ENCODE measurements at regions not wholly inside any gene's neighbourhood (a gene's known extent, or its start where the extent isn't known, plus 50 kb on each side); places are given as distances from the start of the nearest gene placed in this dataset.

DNA sequence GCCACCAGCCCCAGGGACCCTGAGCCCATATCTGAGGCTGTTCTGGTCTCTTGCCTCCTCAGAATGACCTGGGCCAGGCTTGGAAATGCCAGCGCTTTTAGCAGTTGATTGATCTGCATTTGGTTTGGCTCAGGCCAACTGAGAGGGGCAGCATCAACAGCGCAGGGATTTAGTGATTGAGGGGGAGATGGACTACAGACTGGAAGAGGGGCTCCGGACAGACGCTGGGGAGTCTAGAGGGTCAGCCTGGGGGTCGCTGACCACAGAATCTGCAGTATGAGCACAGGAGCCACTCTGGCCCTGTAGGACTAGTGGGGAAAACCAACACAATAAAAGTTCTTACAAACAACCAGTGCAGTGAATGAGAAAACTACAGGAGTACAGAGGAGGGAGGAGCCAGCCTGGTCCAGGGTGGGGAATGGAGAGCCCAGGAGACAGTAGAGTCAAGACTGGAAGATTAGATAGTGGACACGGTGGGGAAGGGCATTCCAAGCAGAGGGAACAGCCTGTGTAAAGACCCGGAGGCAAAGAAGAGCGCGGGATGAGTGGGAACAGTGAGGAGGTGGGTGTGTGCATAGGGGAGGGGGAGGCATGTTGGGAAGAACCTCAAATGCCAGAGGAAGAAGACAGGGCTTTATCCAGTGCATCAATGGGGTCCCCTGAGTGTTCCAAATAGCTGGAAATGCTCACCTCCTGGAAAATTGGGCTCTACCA, 128.9 kb downstream of the MRM1 start:
- no peak for DNase-seq

DNA sequence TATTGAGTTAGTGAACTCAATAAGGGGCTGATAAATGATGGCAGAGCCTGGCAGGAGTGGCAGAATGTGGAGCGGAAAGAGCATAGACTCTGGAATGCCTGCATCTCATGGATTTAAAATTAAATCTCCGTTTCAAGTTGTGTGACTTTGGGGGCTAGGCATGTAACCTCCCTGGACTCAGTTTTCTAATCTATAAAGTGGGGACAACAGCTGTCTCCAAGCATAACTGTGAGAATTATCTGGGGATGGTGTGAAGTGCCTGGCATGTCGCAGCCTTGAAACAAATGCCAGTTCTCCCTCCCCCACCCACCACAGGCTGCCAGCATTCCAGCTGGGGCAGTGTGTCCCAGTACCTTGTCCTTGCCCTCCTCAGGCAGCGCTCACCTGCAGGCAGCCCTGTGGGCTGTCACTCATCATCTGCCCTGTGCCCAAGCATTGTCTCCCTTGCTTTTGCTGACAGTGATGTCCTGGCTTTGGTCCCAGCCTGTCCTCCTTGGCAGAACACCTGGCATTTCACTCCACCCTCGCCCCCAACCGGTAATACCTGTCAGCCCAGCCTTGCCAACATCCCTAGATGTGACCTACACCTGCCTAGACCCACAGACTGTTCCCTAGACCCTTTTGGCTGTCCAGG, 129.6 kb downstream of the MRM1 start:
- no peak for DNase-seq

DNA sequence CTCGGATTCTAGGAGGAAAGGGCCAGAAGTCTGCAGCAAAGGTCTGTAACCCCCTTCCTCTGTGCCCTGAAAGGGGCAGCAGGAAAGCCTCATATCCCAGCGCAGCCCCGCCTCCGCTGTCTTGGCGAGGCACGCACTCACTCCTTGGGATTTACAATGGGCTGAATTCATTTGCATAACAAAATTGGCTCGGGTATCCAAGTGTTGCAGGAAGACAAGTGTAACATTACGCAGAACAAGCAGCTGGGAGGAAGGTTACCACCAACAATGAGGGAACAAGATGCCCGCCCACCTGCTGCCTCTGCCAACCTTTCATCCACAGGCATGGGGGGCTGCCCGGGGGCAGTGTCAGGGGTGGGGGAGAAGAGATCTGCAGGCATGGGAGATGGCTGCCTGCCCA, 130.4 kb downstream of the MRM1 start:
- no peak for DNase-seq

DNA sequence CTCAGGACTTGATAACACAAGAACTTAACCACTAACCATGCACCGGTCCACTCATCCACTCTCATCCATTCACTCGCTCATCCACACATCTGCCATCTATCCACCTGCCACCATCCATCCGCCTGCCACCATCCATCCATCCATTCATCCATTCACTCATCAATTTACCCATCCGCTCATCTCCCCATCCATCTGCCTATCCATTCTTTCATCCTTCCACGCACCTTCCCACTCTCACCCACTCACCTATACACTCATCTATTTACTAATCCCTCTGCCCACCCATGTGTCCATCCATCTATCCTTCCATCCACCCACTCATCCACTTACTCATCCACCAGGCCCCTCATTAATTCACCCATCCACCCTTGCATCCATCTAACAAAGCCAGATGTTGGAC, 131.0 kb downstream of the MRM1 start:
- DNase-seq: no peak

DNA sequence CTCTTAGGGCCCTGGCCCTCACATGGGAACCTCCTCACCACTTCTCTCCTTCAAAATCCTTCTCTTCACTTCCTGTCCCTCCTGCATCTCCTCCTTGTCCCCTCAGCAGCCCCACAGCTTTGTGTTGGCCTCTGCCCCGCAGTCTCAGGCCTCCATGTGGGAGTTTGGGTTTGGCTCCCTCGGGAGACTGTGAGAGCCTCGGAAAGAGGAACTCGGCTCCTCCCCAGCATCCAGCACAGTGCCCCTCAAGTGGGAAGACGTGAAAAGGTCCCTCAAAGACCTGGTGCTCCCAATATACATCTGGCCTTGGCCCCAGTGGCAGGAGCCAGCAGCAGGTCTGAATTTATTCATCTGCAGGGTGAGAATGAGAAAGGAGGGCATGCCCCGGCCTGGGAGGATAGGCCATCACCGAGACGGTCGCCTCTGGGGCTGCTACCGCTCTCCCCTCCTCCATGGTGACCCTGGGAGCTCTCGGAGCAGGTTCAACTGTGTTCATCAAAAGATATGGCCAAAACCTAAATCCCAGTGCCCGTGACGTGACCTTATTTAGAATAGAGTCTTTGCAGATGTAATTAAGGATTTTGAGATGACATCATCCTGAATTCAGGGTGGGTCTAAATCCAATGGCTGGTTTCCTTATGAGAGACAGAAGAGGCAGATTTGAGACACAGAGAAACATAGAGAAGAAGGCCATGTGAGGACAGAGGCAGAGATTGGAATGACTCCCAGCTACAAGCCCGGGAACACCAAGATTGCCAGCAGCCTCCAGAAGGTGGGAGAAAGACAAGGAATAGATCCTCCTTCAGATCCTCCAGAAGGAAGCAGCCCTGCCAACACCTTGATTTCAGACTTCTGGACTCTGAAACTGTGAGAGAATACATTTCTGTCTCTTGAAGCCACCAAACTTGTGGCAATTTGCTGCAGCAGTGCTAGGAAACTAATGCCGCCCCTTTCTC, 135.1 kb downstream of the MRM1 start:
- DNase-seq: no peak

DNA sequence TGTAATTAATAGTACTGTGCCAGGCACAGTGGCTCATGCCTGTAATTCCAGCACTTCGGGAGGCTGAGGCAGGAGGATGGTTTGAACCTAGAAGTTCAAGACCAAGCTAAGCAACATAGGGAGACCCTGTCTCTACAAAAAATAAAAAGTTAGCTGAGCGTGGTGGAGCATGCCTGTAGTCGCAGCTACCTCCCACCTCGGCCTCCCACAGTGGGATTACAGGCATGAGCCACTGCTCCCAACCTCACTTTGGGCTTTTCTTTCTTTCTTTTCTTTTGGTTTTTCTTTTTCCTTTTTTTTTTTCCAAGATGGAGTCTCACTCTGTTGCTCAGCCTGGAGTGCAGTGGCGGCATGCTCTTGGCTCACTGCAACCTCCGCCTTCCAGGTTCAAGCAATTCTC, 137.8 kb downstream of the MRM1 start:
- no peak for DNase-seq

DNA sequence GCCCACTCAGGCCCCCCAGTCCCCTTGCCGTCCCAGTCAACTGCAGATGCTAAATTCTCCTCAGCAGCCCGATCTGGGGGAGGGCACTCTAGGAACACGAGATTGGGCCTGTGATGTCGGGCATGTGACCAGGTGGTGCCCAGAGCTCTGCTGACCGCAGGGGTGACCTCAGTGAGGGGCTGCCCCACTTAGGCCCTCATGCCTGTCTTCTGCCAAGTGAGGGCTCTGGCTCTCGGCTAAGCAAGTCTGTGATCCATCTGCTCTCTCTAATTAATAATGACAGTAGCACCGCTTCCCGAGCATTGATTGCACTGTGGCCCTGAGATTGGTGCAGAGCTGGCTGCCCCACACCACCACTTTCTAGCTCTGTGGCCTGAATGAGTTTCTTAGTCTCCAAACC, 138.8 kb downstream of the MRM1 start:
- no peak for DNase-seq

DNA sequence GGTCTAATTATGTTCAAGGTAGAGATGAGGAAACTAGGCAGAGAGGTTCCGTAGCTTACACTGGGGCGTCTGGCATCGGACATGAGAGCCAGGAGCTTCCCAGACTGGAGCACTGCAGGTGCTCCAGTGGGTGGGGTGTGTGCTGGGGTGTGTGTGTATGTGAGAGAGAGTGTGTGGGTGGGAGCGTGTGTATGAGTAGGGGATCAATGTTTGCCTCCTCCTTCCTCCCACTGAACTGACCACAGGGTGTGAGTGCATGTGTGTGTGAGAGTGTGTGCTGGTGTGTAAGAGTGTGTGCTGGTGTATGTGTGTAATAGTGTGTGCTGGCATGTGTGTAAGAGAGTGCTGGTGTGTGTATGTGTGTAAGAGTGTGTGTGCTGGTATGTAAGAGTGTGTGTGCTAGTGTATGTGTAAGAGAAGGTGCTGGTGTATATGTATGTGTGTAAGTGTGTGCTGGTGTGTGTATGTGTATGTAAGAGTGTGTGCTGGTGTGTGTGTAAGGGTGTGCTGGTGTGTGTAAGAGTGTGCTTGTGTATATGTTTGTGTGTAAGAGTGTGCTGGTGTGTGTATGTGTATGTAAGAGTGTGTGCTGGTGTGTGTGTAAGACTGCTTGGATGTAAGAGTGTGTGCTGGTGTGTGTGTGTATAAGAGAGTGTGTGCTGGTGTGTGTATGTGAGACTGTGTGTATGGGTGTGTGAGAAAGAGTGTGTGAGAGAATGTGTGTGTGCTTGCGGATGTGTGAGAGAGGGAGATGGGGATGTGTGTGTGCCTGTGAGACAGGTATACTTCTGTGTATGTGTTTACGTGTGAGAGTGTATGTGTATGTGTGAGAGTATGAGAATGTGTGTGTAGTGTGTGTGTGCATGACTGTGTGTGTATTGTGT, 139.9 kb downstream of the MRM1 start:
- no peak for DNase-seq

DNA sequence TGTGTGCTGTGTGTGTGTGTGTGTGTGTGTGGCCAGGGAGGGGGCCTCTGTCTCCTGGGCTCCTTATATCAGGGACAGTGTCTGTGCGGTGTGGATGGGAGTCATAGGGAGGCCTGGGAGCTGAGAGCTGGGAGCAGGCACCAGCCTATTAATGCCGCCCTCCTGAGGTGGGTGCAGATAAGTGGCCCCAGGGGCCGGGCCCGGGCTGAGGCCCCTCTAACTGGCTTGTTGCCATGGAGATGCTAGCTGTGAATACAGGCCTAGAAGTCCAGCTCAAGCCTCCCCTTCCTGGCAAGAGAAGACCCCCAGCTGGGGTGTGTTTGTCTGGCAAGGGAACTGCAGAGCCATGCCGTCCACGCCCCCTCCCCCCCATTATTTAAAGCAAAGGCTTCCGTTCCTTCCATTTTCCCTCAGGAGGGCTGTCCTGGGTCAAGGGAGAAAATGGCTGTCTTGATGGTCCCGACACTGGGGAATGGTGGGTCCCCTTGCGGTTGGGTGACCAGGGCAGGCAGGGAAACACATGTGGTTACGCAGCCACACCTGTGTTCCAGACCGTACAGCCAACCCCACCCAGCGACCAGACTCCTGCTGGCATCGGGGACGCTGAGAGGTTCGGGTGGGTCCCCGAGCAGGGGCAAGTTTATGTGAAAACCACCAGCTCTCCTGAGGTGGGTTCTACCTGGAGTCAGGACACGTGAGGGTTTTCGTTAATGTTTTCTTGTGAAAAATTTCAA, 141.1 kb downstream of the MRM1 start:
- DNase-seq: no peak

DNA sequence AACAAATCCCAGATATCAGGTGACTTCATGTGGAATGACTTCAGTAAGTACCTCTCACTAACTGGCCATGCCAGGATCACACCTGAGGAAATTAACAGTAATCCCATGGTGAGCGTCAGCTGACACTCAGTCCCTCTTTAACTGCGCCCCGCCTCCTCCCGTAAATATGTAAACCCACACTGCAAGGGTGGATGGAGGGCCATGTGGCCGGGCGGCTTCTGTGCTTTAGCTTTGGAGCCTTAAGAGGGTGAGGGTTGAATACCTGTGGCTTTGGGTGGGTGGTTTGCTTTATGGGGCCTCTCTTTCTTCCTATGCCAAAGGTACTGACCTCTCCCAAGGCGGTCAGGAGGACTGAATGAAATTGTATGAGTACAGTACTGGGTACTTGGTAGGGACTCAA, 141.7 kb downstream of the MRM1 start:
- DNase-seq: no peak

DNA sequence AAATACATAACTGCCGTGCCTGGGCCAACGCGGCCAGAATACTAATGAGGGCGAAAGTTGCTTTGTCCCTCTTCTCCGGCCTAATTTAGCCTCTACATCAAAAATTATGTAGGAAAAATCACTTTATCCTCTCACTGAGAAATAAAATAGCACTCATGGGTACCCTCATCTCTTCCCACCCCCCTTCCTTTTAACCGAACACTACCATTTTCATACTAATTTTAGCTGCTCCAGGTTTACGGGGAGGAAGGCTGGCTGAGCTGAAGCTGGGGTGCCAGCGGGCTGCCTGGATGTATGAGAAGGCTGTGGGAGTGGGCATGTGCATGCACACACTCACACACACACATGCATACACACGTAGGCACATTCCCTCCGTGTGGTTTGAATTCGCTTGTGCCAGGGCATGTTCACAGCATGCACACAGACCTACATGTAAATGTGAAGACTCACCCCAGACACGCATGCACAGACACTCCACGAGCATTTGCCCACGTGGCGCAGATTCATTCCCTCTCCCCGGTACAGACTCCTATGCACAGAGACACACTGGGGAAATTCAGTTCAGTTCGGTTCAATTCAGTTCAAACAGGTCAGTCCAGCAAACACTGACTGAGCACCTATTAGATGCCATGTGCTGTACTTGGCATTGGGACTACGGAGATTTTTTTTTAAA, 145.1 kb downstream of the MRM1 start:
- DNase-seq: no peak

DNA sequence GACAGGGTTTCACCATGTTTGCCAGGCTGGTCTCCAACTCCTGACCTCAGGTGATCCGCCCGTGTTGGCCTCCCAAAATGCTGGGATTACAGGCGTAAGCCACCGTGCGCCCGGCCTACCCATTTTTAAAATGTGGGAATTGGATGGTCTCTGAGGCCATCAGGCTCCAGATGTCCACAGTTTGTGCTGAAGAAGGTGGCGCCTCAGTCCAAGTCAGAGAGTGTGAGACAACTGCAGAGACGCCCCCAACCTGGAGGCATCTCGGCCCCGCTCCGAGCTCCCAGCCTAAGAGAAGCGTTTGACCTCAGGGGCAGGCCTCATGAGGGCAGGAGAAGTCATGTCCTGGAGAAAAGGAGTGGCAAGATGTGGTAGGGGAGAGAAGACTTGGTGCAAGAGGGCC, 146.5 kb downstream of the MRM1 start:
- DNase-seq: no peak

DNA sequence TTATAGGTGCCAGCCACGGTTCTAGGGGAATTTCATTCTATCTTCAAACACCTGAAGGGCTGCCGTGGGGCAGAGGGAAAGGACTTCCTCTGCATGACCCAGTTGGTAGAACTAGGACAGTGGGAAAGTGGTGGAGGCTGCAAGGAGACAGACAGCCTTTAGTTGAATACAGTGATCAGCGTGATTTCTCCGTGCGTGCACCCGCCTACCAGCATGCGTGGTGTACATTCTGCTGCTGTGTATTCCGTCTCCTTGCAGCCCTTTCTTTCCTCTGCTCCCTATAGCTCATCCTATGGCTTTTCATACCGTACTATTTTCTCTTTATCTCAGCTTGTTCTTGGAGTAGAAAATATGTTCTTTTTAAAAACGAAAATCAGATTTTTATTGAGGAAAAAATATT, 146.9 kb downstream of the MRM1 start:
- no peak for DNase-seq

DNA sequence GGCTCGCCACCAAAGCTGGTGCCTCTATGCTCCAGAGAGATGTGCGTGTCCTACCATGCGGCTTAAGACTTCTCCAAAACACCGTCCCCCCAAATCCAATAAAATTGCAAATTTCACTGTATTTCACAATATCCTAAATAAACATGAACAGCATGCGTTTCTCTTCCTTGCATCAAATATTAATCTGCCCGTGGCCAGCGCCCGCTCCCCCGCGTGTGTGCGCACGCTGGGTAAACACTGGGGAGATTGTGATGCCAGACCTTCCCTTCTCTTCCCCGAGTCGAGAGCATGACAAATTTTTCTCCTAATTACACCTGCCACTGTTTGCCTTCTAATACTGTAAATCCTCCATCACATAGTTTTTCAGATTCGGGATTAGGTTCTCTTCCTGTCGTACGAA, 148.1 kb downstream of the MRM1 start:
- no peak for DNase-seq

DNA sequence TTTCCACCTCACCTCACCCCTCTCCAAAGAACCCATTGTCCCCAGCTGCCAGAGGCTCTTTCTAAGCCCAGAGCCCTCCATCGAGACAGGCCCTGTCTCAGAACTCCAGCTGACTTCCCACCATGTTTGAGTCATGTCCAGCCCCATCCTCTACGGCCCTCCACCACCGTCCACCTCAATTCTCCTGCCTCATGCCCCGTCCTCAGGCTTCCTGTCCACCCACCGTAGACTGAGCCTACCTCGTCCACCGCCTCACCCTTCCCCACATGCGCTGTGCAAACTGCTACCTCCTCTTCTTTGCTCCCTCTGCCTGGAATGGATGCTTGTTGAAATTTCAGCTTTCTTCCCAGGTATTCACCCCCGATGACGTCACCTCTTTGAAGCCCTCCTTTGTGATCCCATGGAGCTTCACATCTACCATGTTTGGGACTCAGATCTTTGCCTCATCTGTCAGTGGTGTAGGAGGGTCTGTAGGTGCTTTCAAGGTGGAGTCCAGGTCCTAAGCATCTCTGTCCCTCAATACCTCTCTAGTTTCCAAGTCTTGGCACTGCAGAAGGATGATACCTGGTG, 149.0 kb downstream of the MRM1 start:
- DNase-seq: no peak

DNA sequence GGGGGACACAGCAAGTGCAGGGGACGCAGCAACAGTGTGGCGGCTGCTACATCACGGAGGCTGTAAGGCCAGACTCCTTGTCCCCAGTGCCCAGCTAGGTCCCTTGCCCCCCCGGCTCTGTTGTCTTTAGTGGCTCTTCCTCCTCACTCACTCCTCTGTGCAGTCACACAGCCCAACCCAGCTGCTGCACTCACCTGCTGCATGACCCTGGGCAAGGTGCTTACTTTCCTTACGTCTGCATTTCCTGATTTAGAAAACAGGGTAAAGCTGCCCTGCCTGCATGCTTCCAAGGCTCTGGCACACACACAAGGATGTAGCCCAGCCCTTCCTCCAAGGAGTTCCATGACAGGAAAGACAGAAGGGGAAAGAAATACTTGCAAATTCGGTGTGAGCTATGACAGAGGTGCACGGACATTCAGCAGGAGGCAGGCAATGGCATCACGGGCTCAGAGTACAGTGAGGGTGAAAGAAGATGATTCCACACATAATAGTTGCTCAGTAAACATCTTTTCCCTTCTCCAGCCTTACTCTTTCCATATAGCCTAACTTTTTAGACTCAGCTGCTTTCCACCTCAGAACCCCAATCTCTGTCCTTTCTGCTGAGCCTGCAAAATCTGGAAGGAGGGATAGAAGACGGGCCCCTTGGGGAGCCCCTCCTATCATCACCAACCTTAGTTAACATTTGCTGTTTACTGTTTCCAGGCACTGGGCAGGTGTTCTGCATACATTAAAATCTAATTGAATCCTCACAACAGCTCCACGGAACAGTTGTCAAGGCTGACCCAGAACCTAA, 150.9 kb downstream of the MRM1 start:
- no peak for DNase-seq

DNA sequence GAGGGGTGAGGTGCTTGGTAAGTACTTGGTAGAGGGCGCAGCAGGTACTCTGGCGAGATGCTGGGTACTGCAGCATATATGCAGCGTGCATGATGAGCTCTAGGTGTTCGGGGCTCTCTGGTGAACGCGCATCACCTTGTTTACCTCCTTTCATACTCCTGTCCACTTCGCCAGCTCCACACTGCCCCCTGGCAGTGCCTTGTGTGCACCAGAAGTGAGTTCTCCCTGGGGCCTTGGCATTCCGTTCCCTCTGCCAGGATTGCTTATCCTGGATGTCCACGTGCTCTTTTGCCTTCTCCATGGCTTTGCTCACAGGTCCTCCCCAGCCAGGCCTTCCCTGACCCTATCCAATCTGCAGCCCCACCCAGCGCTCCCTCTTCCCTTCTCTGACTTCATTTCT, 154.2 kb downstream of the MRM1 start:
- DNase-seq: peak in 1 of 2 experiments; percentile 63

DNA sequence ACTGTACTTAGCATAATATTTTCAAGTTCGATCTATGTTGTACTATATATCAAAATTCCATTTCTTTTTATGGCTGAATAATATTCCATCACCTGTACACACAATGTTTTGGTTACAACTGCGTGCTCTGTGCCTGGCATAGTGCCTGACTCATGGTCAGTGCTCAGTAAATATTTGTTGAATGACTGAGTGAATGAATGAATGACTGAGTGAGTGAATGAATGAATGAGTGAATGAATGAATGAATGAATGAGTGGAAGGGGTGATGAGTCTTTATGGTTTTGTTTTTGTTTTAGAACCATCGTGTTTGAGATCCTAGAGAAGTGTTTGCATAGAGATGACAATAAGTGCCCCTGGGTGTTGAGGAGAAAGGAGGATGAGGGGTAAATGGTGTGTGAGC, 155.3 kb downstream of the MRM1 start:
- DNase-seq: no peak

DNA sequence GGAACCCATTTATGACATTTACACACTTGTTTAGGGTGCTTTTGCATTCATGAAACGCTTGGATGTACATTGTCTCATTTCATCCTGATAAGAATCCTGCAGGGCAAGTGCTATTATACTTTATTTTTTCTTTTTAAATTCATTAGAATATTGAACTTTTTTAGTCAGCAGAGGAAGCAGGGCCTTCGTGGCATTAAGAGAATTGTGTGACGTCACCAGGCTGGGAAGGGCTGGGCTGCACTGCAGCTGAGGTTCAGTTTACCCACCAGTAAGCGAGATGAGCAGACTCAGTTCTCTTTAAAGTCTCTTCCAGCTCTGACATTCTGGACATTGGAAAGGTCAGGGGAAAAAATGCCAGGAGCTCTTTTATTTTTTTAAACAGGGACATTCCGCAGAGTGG, 159.0 kb downstream of the MRM1 start:
- DNase-seq: no peak
